ENCODE measurements at regions not wholly inside any gene's neighbourhood (a gene's known extent, or its start where the extent isn't known, plus 50 kb on each side); places are given as distances from the start of the nearest gene placed in this dataset.

GRCh38 chr16:27708651-27709050 lies 158.7 kb downstream of the KATNIP start:
- TF ChIP-seq EP300 (IDR thresholded peaks at IDR 0.05; ENCODE audit: borderline replicate concordance): no peak
- no peak for TF ChIP-seq TEAD4 (IDR thresholded peaks at IDR 0.05)
- no peak for TF ChIP-seq NFIC (IDR thresholded peaks at IDR 0.05)
- no peak for TF ChIP-seq RAD21 (IDR thresholded peaks at IDR 0.05; ENCODE audit: low read depth)
- no peak for TF ChIP-seq TAF1 (IDR thresholded peaks at IDR 0.05; ENCODE audit: low read depth)
- TF ChIP-seq, protein P1, sequence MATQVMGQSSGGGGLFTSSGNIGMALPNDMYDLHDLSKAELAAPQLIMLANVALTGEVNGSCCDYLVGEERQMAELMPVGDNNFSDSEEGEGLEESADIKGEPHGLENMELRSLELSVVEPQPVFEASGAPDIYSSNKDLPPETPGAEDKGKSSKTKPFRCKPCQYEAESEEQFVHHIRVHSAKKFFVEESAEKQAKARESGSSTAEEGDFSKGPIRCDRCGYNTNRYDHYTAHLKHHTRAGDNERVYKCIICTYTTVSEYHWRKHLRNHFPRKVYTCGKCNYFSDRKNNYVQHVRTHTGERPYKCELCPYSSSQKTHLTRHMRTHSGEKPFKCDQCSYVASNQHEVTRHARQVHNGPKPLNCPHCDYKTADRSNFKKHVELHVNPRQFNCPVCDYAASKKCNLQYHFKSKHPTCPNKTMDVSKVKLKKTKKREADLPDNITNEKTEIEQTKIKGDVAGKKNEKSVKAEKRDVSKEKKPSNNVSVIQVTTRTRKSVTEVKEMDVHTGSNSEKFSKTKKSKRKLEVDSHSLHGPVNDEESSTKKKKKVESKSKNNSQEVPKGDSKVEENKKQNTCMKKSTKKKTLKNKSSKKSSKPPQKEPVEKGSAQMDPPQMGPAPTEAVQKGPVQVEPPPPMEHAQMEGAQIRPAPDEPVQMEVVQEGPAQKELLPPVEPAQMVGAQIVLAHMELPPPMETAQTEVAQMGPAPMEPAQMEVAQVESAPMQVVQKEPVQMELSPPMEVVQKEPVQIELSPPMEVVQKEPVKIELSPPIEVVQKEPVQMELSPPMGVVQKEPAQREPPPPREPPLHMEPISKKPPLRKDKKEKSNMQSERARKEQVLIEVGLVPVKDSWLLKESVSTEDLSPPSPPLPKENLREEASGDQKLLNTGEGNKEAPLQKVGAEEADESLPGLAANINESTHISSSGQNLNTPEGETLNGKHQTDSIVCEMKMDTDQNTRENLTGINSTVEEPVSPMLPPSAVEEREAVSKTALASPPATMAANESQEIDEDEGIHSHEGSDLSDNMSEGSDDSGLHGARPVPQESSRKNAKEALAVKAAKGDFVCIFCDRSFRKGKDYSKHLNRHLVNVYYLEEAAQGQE (IDR thresholded peaks at IDR 0.05; ENCODE audit: low read depth): no peak
- TF ChIP-seq CREB1 (IDR thresholded peaks at IDR 0.05; ENCODE audit: low read depth): no peak
- no peak for TF ChIP-seq TCF12 (IDR thresholded peaks at IDR 0.05; ENCODE audit: low read depth)
- no peak for TF ChIP-seq CEBPB (IDR thresholded peaks at IDR 0.05)
